WTC11 (cell line): ENCODE measurements at regions not wholly inside any gene's neighbourhood (a gene's known extent, or its start where the extent isn't known, plus 50 kb on each side); places are given as distances from the start of the nearest gene placed in this dataset.

ENCODE experiments used
- ATAC-seq: fragments of 200-7000 bp; cut with Tn5 transposase; 2 replicates; pipeline ENCODE4 v1.10.0; 2021; ENCODE audit warnings: mild to moderate bottlenecking, moderate library complexity
- CTCF ChIA-PET: fragments of 300-600 bp; sonication (Branson Sonifier 250); formaldehyde crosslinking; loops from one replicate; lab custom pipeline; 2021; ENCODE audit warnings: antibody characterized with exemption; lab: Charles Lee
- POLR2A ChIA-PET: fragments of 350-600 bp; sonication (Branson Sonifier 250); formaldehyde crosslinking; loops from one replicate; lab custom pipeline; 2021; ENCODE audit warnings: antibody characterized with exemption; lab: Charles Lee
- DNase-seq: peaks from one replicate; pipeline ENCODE4 v3.0.0; 2021; ENCODE audit warnings: low spot score
- H3K27ac Mint-ChIP-seq: 2 replicates; pipeline ENCODE4 v1.8.0; 2021; ENCODE audit warnings: mixed read lengths
- H3K27me3 Mint-ChIP-seq: 2 replicates; pipeline ENCODE4 v1.8.0; 2021; ENCODE audit warnings: low read depth, mild to moderate bottlenecking, moderate library complexity, mixed read lengths
- H3K36me3 Mint-ChIP-seq: 2 replicates; pipeline ENCODE4 v1.8.0; 2021; ENCODE audit warnings: mixed read lengths
- H3K4me1 Mint-ChIP-seq: 2 replicates; pipeline ENCODE4 v1.8.0; 2022; ENCODE audit warnings: mixed read lengths
- H3K4me3 Mint-ChIP-seq: 2 replicates; pipeline ENCODE4 v1.8.0; 2021; ENCODE audit warnings: mild to moderate bottlenecking, moderate library complexity, mixed read lengths
- H3K9me3 Mint-ChIP-seq: 2 replicates; pipeline ENCODE4 v1.8.0; 2021; ENCODE audit warnings: mixed read lengths
- CBFB ChIP-seq: sonication (generic); formaldehyde crosslinking; IDR thresholded peaks from 2 replicates; pipeline ENCODE4 v1.8.1; 2022; ENCODE audit warnings: mild to moderate bottlenecking, low read depth, missing genetic modification reagents
- CREB1 ChIP-seq: sonication (generic); formaldehyde crosslinking; IDR thresholded peaks from 2 replicates; pipeline ENCODE4 v1.8.0; 2023; ENCODE audit warnings: mild to moderate bottlenecking, missing genetic modification reagents
- ELF4 ChIP-seq: sonication (generic); formaldehyde crosslinking; IDR thresholded peaks from 2 replicates; pipeline ENCODE4 v1.8.1; 2022; ENCODE audit warnings: low read depth, mild to moderate bottlenecking, moderate library complexity, missing genetic modification reagents
- EMX1 ChIP-seq: fragments of 250-450 bp; sonication (Bioruptor Pico); IDR thresholded peaks from 2 replicates; pipeline ENCODE4 v1.8.0; 2021; ENCODE audit warnings: mild to moderate bottlenecking
- HMGA2 ChIP-seq: fragments of 250-450 bp; sonication (Bioruptor Pico); IDR thresholded peaks from 2 replicates; pipeline ENCODE4 v1.4.0; 2021; ENCODE audit warnings: mild to moderate bottlenecking, moderate library complexity
- KAT7 ChIP-seq: sonication (generic); formaldehyde crosslinking; IDR thresholded peaks from 2 replicates; pipeline ENCODE4 v1.8.1; 2023; ENCODE audit warnings: missing genetic modification reagents, mild to moderate bottlenecking, borderline replicate concordance
- MYBL2 ChIP-seq: sonication (generic); formaldehyde crosslinking; IDR thresholded peaks from 2 replicates; pipeline ENCODE4 v1.8.1; 2023; ENCODE audit warnings: mild to moderate bottlenecking, moderate library complexity, missing genetic modification reagents
- NFE2L1 ChIP-seq: sonication (generic); formaldehyde crosslinking; IDR thresholded peaks from 2 replicates; pipeline ENCODE4 v1.8.1; 2023; ENCODE audit warnings: missing genetic modification reagents
- NR3C1 ChIP-seq: sonication (generic); formaldehyde crosslinking; conservative IDR thresholded peaks from 2 replicates; pipeline ENCODE4 v1.8.1; 2023; ENCODE audit warnings: low read depth, mild to moderate bottlenecking, missing genetic modification reagents
- PRRX2 ChIP-seq: fragments of 250-450 bp; sonication (Bioruptor Pico); IDR thresholded peaks from 2 replicates; pipeline ENCODE4 v1.8.0; 2021; ENCODE audit warnings: mild to moderate bottlenecking
- RORB ChIP-seq: fragments of 250-450 bp; sonication (Bioruptor Pico); IDR thresholded peaks from 2 replicates; pipeline ENCODE4 v1.9.0; 2021; ENCODE audit warnings: mild to moderate bottlenecking
- SMAD3 ChIP-seq: sonication (generic); formaldehyde crosslinking; IDR thresholded peaks from 2 replicates; pipeline ENCODE4 v1.8.0; 2022; ENCODE audit warnings: missing genetic modification reagents, mild to moderate bottlenecking, borderline replicate concordance
- SMAD4 ChIP-seq: sonication (generic); formaldehyde crosslinking; IDR thresholded peaks from 2 replicates; pipeline ENCODE4 v1.8.0; 2022; ENCODE audit warnings: mild to moderate bottlenecking, missing genetic modification reagents
- TP53 ChIP-seq: sonication (generic); formaldehyde crosslinking; IDR thresholded peaks from 2 replicates; pipeline ENCODE4 v1.8.1; 2023; ENCODE audit warnings: mild to moderate bottlenecking, missing genetic modification reagents
- ZNF138 ChIP-seq: sonication (generic); formaldehyde crosslinking; conservative IDR thresholded peaks from 2 replicates; pipeline ENCODE4 v1.8.1; 2022; ENCODE audit warnings: mild to moderate bottlenecking, moderate library complexity, missing genetic modification reagents
- ZNF317 ChIP-seq: sonication (generic); formaldehyde crosslinking; IDR thresholded peaks from 2 replicates; pipeline ENCODE4 v1.8.1; 2023; ENCODE audit warnings: low read depth, mild to moderate bottlenecking, moderate library complexity, missing genetic modification reagents, borderline replicate concordance
- ZNF396 ChIP-seq: fragments of 250-450 bp; sonication (Bioruptor Pico); IDR thresholded peaks from 2 replicates; pipeline ENCODE4 v1.8.0; 2021; ENCODE audit warnings: mild to moderate bottlenecking, moderate library complexity, borderline replicate concordance
- TF ChIP-seq, protein P1 (sequence below): fragments of 250-450 bp; sonication (Bioruptor Pico); IDR thresholded peaks from 2 replicates; pipeline ENCODE4 v1.9.0; 2021; ENCODE audit warnings: moderate library complexity, mild to moderate bottlenecking, inconsistent platforms, borderline replicate concordance
- TF ChIP-seq, protein P2 (sequence below): sonication (generic); formaldehyde crosslinking; IDR thresholded peaks from 2 replicates; pipeline ENCODE4 v1.8.1; 2022; ENCODE audit warnings: low read depth, mild to moderate bottlenecking, moderate library complexity, missing genetic modification reagents, borderline replicate concordance
- TF ChIP-seq, protein P3 (sequence below): sonication (generic); formaldehyde crosslinking; IDR thresholded peaks from 2 replicates; pipeline ENCODE4 v1.8.1; 2022; ENCODE audit warnings: mild to moderate bottlenecking, missing genetic modification reagents, moderate library complexity, borderline replicate concordance
- TF ChIP-seq, protein P4 (sequence below): fragments of 250-450 bp; sonication (Bioruptor Pico); IDR thresholded peaks from 2 replicates; pipeline ENCODE4 v2.1.2; 2022; ENCODE audit warnings: mild to moderate bottlenecking, moderate library complexity
- TF ChIP-seq, protein P5 (sequence below): fragments of 250-450 bp; sonication (Bioruptor Pico); IDR thresholded peaks from 2 replicates; pipeline ENCODE4 v1.9.0; 2021; ENCODE audit warnings: mild to moderate bottlenecking
- TF ChIP-seq, protein P6 (sequence below): sonication (generic); formaldehyde crosslinking; IDR thresholded peaks from 2 replicates; pipeline ENCODE4 v1.8.0; 2022; ENCODE audit warnings: mild to moderate bottlenecking, missing genetic modification reagents
- TF ChIP-seq, protein P7 (sequence below): sonication (generic); formaldehyde crosslinking; IDR thresholded peaks from 2 replicates; pipeline ENCODE4 v1.8.0; 2022; ENCODE audit warnings: mild to moderate bottlenecking, missing genetic modification reagents
- TF ChIP-seq, protein P8 (sequence below): sonication (generic); formaldehyde crosslinking; IDR thresholded peaks from 2 replicates; pipeline ENCODE4 v1.8.1; 2022; ENCODE audit warnings: missing genetic modification reagents, borderline replicate concordance

DNA sequence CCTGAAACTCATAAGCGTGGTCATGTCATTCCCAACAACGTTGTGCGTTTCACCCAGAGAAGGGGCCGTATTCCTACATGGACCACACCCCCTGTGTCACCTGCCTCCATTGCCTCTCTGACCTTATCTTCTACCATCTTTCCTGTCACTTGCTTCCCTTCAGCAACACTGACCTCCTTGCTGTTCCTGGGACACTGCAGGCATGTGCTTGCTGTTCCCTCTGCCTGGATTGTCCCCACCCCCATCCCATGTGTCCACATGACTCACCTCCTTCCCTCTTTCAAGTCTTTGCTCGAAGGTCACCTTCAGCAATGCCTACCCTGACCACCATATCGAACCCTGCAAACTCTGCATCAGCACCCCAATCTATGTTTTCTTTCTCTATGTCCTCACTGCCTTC is 133.2 kb upstream of the ZNF618 start:
- TF ChIP-seq KAT7 (CRISPR knock-in tag) (no peak), CBFB (CRISPR knock-in tag) (no peak), TP53 (CRISPR knock-in tag) (no peak), ZNF396 (CRISPR knock-in tag) (no peak), CREB1 (CRISPR knock-in tag) (no peak), NFE2L1 (CRISPR knock-in tag) (no peak), NR3C1 (no peak), ZNF138 (CRISPR knock-in tag) (no peak), MYBL2 (CRISPR knock-in tag) (no peak), RORB (no peak)
- TF ChIP-seq, protein P1, sequence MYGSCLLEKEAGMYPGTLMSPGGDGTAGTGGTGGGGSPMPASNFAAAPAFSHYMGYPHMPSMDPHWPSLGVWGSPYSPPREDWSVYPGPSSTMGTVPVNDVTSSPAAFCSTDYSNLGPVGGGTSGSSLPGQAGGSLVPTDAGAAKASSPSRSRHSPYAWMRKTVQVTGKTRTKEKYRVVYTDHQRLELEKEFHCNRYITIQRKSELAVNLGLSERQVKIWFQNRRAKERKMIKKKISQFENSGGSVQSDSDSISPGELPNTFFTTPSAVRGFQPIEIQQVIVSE (CRISPR knock-in tag), result no peak
- TF ChIP-seq, protein P2, sequence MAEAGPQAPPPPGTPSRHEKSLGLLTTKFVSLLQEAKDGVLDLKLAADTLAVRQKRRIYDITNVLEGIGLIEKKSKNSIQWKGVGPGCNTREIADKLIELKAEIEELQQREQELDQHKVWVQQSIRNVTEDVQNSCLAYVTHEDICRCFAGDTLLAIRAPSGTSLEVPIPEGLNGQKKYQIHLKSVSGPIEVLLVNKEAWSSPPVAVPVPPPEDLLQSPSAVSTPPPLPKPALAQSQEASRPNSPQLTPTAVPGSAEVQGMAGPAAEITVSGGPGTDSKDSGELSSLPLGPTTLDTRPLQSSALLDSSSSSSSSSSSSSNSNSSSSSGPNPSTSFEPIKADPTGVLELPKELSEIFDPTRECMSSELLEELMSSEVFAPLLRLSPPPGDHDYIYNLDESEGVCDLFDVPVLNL, result no peak
- TF ChIP-seq, protein P3, sequence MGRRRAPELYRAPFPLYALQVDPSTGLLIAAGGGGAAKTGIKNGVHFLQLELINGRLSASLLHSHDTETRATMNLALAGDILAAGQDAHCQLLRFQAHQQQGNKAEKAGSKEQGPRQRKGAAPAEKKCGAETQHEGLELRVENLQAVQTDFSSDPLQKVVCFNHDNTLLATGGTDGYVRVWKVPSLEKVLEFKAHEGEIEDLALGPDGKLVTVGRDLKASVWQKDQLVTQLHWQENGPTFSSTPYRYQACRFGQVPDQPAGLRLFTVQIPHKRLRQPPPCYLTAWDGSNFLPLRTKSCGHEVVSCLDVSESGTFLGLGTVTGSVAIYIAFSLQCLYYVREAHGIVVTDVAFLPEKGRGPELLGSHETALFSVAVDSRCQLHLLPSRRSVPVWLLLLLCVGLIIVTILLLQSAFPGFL (CRISPR knock-in tag), result no peak
- TF ChIP-seq, protein P4, sequence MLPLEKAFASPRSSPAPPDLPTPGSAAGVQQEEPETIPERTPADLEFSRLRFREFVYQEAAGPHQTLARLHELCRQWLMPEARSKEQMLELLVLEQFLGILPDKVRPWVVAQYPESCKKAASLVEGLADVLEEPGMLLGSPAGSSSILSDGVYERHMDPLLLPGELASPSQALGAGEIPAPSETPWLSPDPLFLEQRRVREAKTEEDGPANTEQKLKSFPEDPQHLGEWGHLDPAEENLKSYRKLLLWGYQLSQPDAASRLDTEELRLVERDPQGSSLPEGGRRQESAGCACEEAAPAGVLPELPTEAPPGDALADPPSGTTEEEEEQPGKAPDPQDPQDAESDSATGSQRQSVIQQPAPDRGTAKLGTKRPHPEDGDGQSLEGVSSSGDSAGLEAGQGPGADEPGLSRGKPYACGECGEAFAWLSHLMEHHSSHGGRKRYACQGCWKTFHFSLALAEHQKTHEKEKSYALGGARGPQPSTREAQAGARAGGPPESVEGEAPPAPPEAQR, result no peak
- ATAC-seq, result no peak
- ChIA-PET CTCF (no interaction called here), POLR2A (no interaction called here)
- H3K27me3 Mint-ChIP-seq, result peaks cover 8% of the 10 kb centered on the region; the same call in 1 of the 2 replicates
- H3K9me3 Mint-ChIP-seq, result peaks cover 13% of the 10 kb centered on the region
- peaks cover 30% of the 10 kb centered on the region for H3K4me1 Mint-ChIP-seq
- peaks cover 4% of the 10 kb centered on the region for H3K36me3 Mint-ChIP-seq
- H3K27ac Mint-ChIP-seq, result no peak overlapping the region
- DNase-seq, result no peak
- H3K4me3 Mint-ChIP-seq, result no peak overlapping the region

DNA sequence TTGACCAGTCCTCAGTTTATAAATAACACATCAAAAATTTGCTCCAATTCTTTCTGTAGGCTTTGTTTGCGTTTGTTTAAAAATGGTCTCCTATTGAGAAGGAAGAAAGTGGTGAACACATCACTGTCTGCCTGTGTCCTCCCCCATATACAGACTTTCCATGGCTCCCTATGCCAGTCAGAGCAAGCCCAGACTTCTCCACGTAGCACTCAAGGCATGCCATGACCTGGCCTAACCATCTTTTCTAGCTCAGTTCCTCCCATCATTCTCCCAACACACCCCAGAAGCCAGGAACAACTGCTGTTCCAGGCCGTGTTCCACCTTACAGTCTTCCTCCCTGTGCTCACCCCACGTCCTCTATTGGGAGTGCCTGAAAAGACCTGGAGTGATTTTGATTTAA is 129.6 kb upstream of the ZNF618 start:
- peaks cover 10% of the 10 kb centered on the region for H3K4me1 Mint-ChIP-seq
- POLR2A ChIA-PET, result no interaction called here

More for the DNA sequence above, 129.6 kb upstream of the ZNF618 start:
- TF ChIP-seq ELF4 (CRISPR knock-in tag) (no peak), ZNF317 (CRISPR knock-in tag) (no peak), SMAD4 (CRISPR knock-in tag) (no peak), PRRX2 (CRISPR knock-in tag) (no peak), KAT7 (CRISPR knock-in tag) (no peak), SMAD3 (CRISPR knock-in tag) (no peak), HMGA2 (CRISPR knock-in tag) (no peak), EMX1 (CRISPR knock-in tag) (no peak)
- TF ChIP-seq, protein P5, sequence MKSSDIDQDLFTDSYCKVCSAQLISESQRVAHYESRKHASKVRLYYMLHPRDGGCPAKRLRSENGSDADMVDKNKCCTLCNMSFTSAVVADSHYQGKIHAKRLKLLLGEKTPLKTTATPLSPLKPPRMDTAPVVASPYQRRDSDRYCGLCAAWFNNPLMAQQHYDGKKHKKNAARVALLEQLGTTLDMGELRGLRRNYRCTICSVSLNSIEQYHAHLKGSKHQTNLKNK (CRISPR knock-in tag), result no peak
- TF ChIP-seq, protein P3 (CRISPR knock-in tag), result no peak
- TF ChIP-seq, protein P6, sequence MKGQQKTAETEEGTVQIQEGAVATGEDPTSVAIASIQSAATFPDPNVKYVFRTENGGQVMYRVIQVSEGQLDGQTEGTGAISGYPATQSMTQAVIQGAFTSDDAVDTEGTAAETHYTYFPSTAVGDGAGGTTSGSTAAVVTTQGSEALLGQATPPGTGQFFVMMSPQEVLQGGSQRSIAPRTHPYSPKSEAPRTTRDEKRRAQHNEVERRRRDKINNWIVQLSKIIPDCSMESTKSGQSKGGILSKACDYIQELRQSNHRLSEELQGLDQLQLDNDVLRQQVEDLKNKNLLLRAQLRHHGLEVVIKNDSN (CRISPR knock-in tag), result no peak
- TF ChIP-seq, protein P7, sequence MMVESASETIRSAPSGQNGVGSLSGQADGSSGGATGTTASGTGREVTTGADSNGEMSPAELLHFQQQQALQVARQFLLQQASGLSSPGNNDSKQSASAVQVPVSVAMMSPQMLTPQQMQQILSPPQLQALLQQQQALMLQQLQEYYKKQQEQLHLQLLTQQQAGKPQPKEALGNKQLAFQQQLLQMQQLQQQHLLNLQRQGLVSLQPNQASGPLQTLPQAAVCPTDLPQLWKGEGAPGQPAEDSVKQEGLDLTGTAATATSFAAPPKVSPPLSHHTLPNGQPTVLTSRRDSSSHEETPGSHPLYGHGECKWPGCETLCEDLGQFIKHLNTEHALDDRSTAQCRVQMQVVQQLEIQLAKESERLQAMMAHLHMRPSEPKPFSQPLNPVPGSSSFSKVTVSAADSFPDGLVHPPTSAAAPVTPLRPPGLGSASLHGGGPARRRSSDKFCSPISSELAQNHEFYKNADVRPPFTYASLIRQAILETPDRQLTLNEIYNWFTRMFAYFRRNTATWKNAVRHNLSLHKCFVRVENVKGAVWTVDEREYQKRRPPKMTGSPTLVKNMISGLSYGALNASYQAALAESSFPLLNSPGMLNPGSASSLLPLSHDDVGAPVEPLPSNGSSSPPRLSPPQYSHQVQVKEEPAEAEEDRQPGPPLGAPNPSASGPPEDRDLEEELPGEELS (CRISPR knock-in tag), result no peak
- TF ChIP-seq, protein P8, sequence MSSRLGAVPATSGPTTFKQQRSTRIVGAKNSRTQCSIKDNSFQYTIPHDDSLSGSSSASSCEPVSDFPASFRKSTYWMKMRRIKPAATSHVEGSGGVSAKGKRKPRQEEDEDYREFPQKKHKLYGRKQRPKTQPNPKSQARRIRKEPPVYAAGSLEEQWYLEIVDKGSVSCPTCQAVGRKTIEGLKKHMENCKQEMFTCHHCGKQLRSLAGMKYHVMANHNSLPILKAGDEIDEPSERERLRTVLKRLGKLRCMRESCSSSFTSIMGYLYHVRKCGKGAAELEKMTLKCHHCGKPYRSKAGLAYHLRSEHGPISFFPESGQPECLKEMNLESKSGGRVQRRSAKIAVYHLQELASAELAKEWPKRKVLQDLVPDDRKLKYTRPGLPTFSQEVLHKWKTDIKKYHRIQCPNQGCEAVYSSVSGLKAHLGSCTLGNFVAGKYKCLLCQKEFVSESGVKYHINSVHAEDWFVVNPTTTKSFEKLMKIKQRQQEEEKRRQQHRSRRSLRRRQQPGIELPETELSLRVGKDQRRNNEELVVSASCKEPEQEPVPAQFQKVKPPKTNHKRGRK (CRISPR knock-in tag), result no peak
- TF ChIP-seq, all 79 proteins: peak for 0
- DNase-seq (no peak), ATAC-seq (no peak)
- Mint-ChIP-seq H3K4me3 (no peak overlapping the region), H3K27ac (no peak overlapping the region), H3K36me3 (peaks cover 3% of the 10 kb centered on the region; the same call in 1 of the 2 replicates), H3K27me3 (peaks cover 5% of the 10 kb centered on the region; the same call in 1 of the 2 replicates), H3K9me3 (peaks cover 14% of the 10 kb centered on the region)
- CTCF ChIA-PET, result no interaction called here
